K562 (cell line): ENCODE measurements at regions not wholly inside any gene's neighbourhood (a gene's known extent, or its start where the extent isn't known, plus 50 kb on each side); places are given as distances from the start of the nearest gene placed in this dataset.
"Not testable (repeated sequence)": the region's sequence is repeated elsewhere in the genome, so short reads cannot be mapped to it uniquely, and the experiment has no call there.

Experiments
- ATAC-seq: fragments of 200-7000 bp; cut with Tn5 transposase; 3 replicates; pipeline ENCODE4 v1.9.1; 2020; ENCODE audit warnings: moderate library complexity
- BruUV-seq: library from RNA; stranded (reverse); fragments of 400-500 nt; replicated peaks from 2 replicates; lab custom pipeline; 2021; lab: Mats Ljungman, UMichigan
- CTCF ChIA-PET: fragments of 300-600 bp; formaldehyde crosslinking; extraction: SDS; loops from one replicate; lab custom pipeline; 2021; ENCODE audit warnings: low intra/inter-chr PET ratio; lab: Yijun Ruan, JAX
- POLR2A ChIA-PET: fragments of 300-600, 350-650 bp; sonication (Branson Sonifier 250); formaldehyde crosslinking; extraction: SDS; loops from one replicate; lab custom pipeline; 2021; ENCODE audit warnings: antibody characterized with exemption, inconsistent platforms; lab: Yijun Ruan, JAX
- DNase-seq, 4 experiments: peaks; one replicate each; pipeline versions ENCODE4 v3.0.0 to v3.0.0-alpha.2; 2011 to 2018; ENCODE audit warnings: low spot score in 3 of 4, mixed read lengths in 3 of 4; ENCODE audit errors: extremely low read depth in 1 of 4
- FAIRE-seq: peaks from 2 replicates; lab custom pipeline; 2011; peaks lifted over from hg19 to GRCh38; lab: Jason Lieb, UNC
- H2AFZ ChIP-seq: 2 replicates; pipeline ENCODE4 v1.6.0; 2011; ENCODE audit warnings: low read depth, low read length, control low read depth, inconsistent platforms
- H3K27ac ChIP-seq: fragments of 200-600 bp; 3 replicates; pipeline ENCODE4 v1.8.0; 2011; ENCODE audit warnings: low read depth, mild to moderate bottlenecking, control low read depth, inconsistent platforms, low read length, moderate library complexity, mixed read lengths; ENCODE audit errors: extremely low read depth
- H3K27me3 ChIP-seq, 2 experiments: fragments of 300-600 bp in 1 of 2; 2 replicates in 1 of 2; 3 replicates in 1 of 2; pipeline versions ENCODE4 v1.6.0 to v1.8.0; 2011; ENCODE audit warnings: inconsistent platforms in 2 of 2, low read length in 2 of 2, mild to moderate bottlenecking in 1 of 2, mixed read lengths in 1 of 2, moderate library complexity in 1 of 2; ENCODE audit not compliant: control insufficient read depth in 2 of 2, insufficient read depth in 2 of 2
- H3K36me3 ChIP-seq: fragments of 300-600 bp; 3 replicates; pipeline ENCODE4 v1.8.0; 2011; ENCODE audit warnings: mild to moderate bottlenecking, low read length, inconsistent platforms; ENCODE audit not compliant: control insufficient read depth, insufficient read depth
- H3K4me1 ChIP-seq, 2 experiments: fragments of 200-600 bp in 1 of 2; replicated peaks in 1 of 2; 2 replicates in 1 of 2; 3 replicates in 1 of 2; pipeline versions ENCODE4 v1.5.1 to v1.8.0; 2011; ENCODE audit warnings: inconsistent platforms in 2 of 2, low read length in 2 of 2, mild to moderate bottlenecking in 1 of 2, mixed read lengths in 1 of 2, moderate library complexity in 1 of 2; ENCODE audit not compliant: control insufficient read depth in 2 of 2, insufficient read depth in 2 of 2
- H3K4me2 ChIP-seq: 2 replicates; pipeline ENCODE4 v1.6.1; 2011; ENCODE audit warnings: low read length, control low read depth, inconsistent platforms, mixed read lengths; ENCODE audit not compliant: insufficient read depth
- H3K4me3 ChIP-seq: fragments of 200-600 bp; sonication (generic), shearing (Covaris generic); 2 replicates; pipeline ENCODE4 v1.5.1; 2016; ENCODE audit warnings: control low read depth, inconsistent platforms
- H3K79me2 ChIP-seq: fragments of 200-600 bp; 3 replicates; pipeline ENCODE4 v1.8.0; 2011; ENCODE audit warnings: low read length, inconsistent platforms; ENCODE audit not compliant: control insufficient read depth, insufficient read depth
- H3K9ac ChIP-seq, 2 experiments: 2 replicates each; pipeline versions ENCODE4 v1.6.0 to v1.6.1; 2011; ENCODE audit warnings: low read depth in 2 of 2, low read length in 2 of 2, control low read depth in 1 of 2, inconsistent platforms in 1 of 2, mild to moderate bottlenecking in 1 of 2, mixed read lengths in 1 of 2; ENCODE audit not compliant: insufficient read depth in 1 of 2
- H3K9me1 ChIP-seq: one replicate; pipeline ENCODE4 v1.6.0; 2011; ENCODE audit warnings: inconsistent platforms, mild to moderate bottlenecking, low read length, moderate library complexity; ENCODE audit not compliant: control insufficient read depth, insufficient read depth
- H3K9me3 ChIP-seq: replicated peaks from 2 replicates; pipeline ENCODE4 v1.5.1; 2011; ENCODE audit warnings: low read depth, low read length, inconsistent platforms; ENCODE audit not compliant: control insufficient read depth, insufficient read depth
- H4K20me1 ChIP-seq: replicated peaks from 2 replicates; pipeline ENCODE4 v1.6.1; 2011; ENCODE audit warnings: low read length, inconsistent platforms, mixed read lengths; ENCODE audit not compliant: control insufficient read depth, insufficient read depth
- FUS ChIP-seq: fragments of 200-400 bp; formaldehyde crosslinking; optimal IDR thresholded peaks from 2 replicates; pipeline ENCODE3; 2017; ENCODE audit warnings: low read depth, low read length
- HDAC6 ChIP-seq: IDR thresholded peaks from 2 replicates; pipeline ENCODE4 v1.6.1; 2012; ENCODE audit warnings: low read depth, mild to moderate bottlenecking, control low read depth, inconsistent platforms, low read length, moderate library complexity
- HEY1 ChIP-seq: fragments of 250-450 bp; sonication (Bioruptor Pico); IDR thresholded peaks from 2 replicates; pipeline ENCODE4 v1.5.0; 2020; ENCODE audit warnings: mild to moderate bottlenecking, moderate library complexity, borderline replicate concordance
- IFI16 ChIP-seq: fragments of 250-450 bp; sonication (Bioruptor Pico); IDR thresholded peaks from 2 replicates; pipeline ENCODE4 v2.1.2; 2022; ENCODE audit warnings: mild to moderate bottlenecking, inconsistent platforms
- NEUROD1 ChIP-seq: fragments of 150-350 bp; IDR thresholded peaks from 2 replicates; pipeline ENCODE4 v1.6.1; 2014; ENCODE audit warnings: borderline replicate concordance, low read length, low read depth; ENCODE audit not compliant: partially characterized antibody
- whole genome bisulfite sequencing: fragments of 100-300 bp; shearing (Covaris generic); methylation state at CpG from one replicate; pipeline ENCODE4 v1.1.6; 2016; ENCODE audit warnings: low coverage, mixed read lengths; ENCODE audit not compliant: insufficient coverage; ENCODE audit errors: missing lambda C conversion rate; 5-methylcytosine and 5-hydroxymethylcytosine counted together
- in situ Hi-C: fragments of 300-500 bp; cut with MboI; formaldehyde crosslinking; loops from 4 replicates; pipeline ENCODE4 v1.15.0; 2018; ENCODE audit warnings: inconsistent platforms, mixed read lengths
- intact Hi-C: fragments of 100-400 bp; cut with micrococcal nuclease; formaldehyde crosslinking; loops from 2 replicates; pipeline ENCODE4 v1.14.2; 2022
- TF ChIP-seq, protein P1 (sequence below): fragments of 450-650 bp; IDR thresholded peaks from 2 replicates; pipeline ENCODE4 v1.6.1; 2014; ENCODE audit warnings: low read depth, mild to moderate bottlenecking, moderate library complexity, borderline replicate concordance

GRCh38 chr11:127790592-127790991 is 790.0 kb upstream of the KIRREL3 start:
- DNase-seq (no peak), ATAC-seq (no peak), FAIRE-seq (no peak)
- BruUV-seq: no TSS peak
- H3K79me2 ChIP-seq: no peaks in the 10 kb centered on the region
- H3K36me3 ChIP-seq: no peaks in the 10 kb centered on the region
- CTCF ChIA-PET: no interaction called here
- H3K4me1 ChIP-seq: no peaks in the 10 kb centered on the region
- H3K27ac ChIP-seq: no peak overlapping the region
- H3K4me3 ChIP-seq: no peak overlapping the region
- no peaks in the 10 kb centered on the region for H3K9me3 ChIP-seq
- POLR2A ChIA-PET: no interaction called here
- intact Hi-C loops: no loop called here
- no peaks in the 10 kb centered on the region for H4K20me1 ChIP-seq
- in situ Hi-C loops: no loop called here
- no peak overlapping the region for H3K4me2 ChIP-seq
- WGBS: 2% methylated on average over 4 of the region's 4 CpGs
- H3K9me1 ChIP-seq: no peaks in the 10 kb centered on the region
- TF ChIP-seq HDAC6 (no peak), FUS (no peak), IFI16 (no peak), HEY1 (CRISPR knock-in tag) (no peak)
- TF ChIP-seq, protein P1, sequence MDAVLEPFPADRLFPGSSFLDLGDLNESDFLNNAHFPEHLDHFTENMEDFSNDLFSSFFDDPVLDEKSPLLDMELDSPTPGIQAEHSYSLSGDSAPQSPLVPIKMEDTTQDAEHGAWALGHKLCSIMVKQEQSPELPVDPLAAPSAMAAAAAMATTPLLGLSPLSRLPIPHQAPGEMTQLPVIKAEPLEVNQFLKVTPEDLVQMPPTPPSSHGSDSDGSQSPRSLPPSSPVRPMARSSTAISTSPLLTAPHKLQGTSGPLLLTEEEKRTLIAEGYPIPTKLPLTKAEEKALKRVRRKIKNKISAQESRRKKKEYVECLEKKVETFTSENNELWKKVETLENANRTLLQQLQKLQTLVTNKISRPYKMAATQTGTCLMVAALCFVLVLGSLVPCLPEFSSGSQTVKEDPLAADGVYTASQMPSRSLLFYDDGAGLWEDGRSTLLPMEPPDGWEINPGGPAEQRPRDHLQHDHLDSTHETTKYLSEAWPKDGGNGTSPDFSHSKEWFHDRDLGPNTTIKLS: no peak
- H3K9ac ChIP-seq: no peak overlapping the region
- H2AFZ ChIP-seq: no peak overlapping the region
- H3K27me3 ChIP-seq: no peaks in the 10 kb centered on the region

DNA sequence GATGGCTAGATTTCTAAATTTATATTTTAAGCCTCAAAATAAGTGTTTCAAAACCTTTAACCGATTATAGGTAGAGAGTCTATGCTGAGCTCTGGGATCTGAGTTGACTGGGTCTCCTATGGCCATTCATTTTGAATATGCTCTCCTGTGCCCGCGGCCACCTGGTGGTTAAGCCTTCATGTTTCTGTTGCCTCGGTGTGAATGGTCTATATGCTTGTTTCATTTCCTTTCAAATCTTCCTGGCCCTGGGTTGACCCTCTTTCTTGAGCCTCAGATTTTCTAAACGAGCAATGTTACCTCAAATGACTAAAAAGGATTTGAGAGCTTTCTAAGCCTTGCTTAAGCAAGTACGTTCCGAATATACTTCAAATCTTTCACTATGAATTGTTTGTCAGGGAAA is 789.4 kb upstream of the KIRREL3 start:
- Histone ChIP-seq H3K27ac (no peak overlapping the region), H3K9ac (no peak overlapping the region), H3K9me1 (no peaks in the 10 kb centered on the region), H3K27me3 (no peaks in the 10 kb centered on the region), H3K4me2 (no peak overlapping the region), H3K79me2 (no peaks in the 10 kb centered on the region), H4K20me1 (no peaks in the 10 kb centered on the region), H3K4me3 (no peak overlapping the region), H3K4me1 (no peaks in the 10 kb centered on the region), H3K9me3 (no peaks in the 10 kb centered on the region), H3K36me3 (no peaks in the 10 kb centered on the region), H2AFZ (no peak overlapping the region)
- in situ Hi-C loops: no loop called here
- intact Hi-C loops: no loop called here
- WGBS: under 1% methylated on average over 7 of the region's 7 CpGs
- ATAC-seq: no peak
- no peak for TF ChIP-seq NEUROD1
- DNase-seq: no peak
- POLR2A ChIA-PET: no interaction called here
- BruUV-seq: no TSS peak
- CTCF ChIA-PET: no interaction called here
- no peak for FAIRE-seq

DNA sequence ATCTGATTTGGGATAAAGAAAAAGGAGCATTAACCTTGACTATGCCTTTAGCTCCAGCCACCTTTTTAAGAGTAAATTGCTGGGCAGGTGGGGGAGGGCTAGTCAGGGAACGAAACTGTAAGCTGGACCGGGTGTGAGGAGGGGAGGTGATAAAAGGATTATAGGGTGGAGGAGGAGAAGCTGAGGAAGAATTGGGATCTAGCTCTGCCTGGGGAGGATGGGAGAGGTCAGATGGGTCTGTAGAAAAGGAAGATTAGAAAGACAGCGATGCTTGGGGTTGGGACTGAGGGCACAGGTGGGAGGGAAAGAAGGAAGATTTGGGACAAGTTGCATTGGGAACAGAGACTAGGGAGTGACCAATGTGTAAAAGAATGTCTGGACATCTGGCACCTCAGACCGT is 772.4 kb upstream of the KIRREL3 start:
- CTCF ChIA-PET, H2AFZ ChIP-seq, H4K20me1 ChIP-seq, H3K27ac ChIP-seq, H3K9me3 ChIP-seq, H3K27me3 ChIP-seq, H3K4me3 ChIP-seq, BruUV-seq, H3K4me1 ChIP-seq, ATAC-seq, intact Hi-C loops, POLR2A ChIA-PET, H3K79me2 ChIP-seq, H3K4me2 ChIP-seq, H3K9ac ChIP-seq, H3K36me3 ChIP-seq, in situ Hi-C loops, FAIRE-seq, H3K9me1 ChIP-seq, DNase-seq: not testable (repeated sequence)
- 0% methylated on average over 4 of the region's 4 CpGs for WGBS
